Gastroesophageal sphincter (tissue), 3 donors: ENCODE measurements at regions not wholly inside any gene's neighbourhood (a gene's known extent, or its start where the extent isn't known, plus 50 kb on each side); places are given as distances from the start of the nearest gene placed in this dataset.
"Not testable (repeated sequence)": the region's sequence is repeated elsewhere in the genome, so short reads cannot be mapped to it uniquely, and the experiment has no call there.

Experiments
- EP300 ChIP-seq: sonication (generic); formaldehyde crosslinking; IDR thresholded peaks from one replicate; pipeline ENCODE4 v1.6.1; 2017; ENCODE audit warnings: antibody characterized with exemption, mild to moderate bottlenecking
- POLR2A ChIP-seq, 2 donors: fragments of 450-650 bp; IDR thresholded peaks; one replicate each; pipeline ENCODE4 v1.6.1; 2017; ENCODE audit warnings: antibody characterized with exemption in 2 of 2, mild to moderate bottlenecking in 2 of 2, moderate library complexity in 1 of 2
- TF ChIP-seq, protein P1 (sequence below), 4 experiments: fragments of 200-600 bp in 2 of 4; fragments of 450-650 bp in 2 of 4; sonication (generic) in 1 of 4; IDR thresholded peaks; one replicate each; pipeline ENCODE4 v1.5.1; 2017 to 2019; ENCODE audit warnings: antibody characterized with exemption in 4 of 4, mild to moderate bottlenecking in 2 of 4, moderate library complexity in 2 of 4

- not testable (repeated sequence) for TF ChIP-seq POLR2A (IDR thresholded peaks at IDR 0.05); EP300
- TF ChIP-seq, protein P1, sequence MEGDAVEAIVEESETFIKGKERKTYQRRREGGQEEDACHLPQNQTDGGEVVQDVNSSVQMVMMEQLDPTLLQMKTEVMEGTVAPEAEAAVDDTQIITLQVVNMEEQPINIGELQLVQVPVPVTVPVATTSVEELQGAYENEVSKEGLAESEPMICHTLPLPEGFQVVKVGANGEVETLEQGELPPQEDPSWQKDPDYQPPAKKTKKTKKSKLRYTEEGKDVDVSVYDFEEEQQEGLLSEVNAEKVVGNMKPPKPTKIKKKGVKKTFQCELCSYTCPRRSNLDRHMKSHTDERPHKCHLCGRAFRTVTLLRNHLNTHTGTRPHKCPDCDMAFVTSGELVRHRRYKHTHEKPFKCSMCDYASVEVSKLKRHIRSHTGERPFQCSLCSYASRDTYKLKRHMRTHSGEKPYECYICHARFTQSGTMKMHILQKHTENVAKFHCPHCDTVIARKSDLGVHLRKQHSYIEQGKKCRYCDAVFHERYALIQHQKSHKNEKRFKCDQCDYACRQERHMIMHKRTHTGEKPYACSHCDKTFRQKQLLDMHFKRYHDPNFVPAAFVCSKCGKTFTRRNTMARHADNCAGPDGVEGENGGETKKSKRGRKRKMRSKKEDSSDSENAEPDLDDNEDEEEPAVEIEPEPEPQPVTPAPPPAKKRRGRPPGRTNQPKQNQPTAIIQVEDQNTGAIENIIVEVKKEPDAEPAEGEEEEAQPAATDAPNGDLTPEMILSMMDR (IDR thresholded peaks at IDR 0.05): not testable (repeated sequence)
Measured at GRCh38 chr13:87185138-87185537, 486.0 kb upstream of the SLITRK5 start.
